NCI-H2029 treated with DMSO at 0.1 percent for 48 hours (cell line): ENCODE measurements at regions not wholly inside any gene's neighbourhood (a gene's known extent, or its start where the extent isn't known, plus 50 kb on each side); places are given as distances from the start of the nearest gene placed in this dataset.

Source experiments
- DNase-seq: peaks from one replicate; lab custom pipeline; 2025; lab: John Stamatoyannopoulos, UW

GRCh38 chr13:22128441-22129408, 457.9 kb downstream of the FGF9 start:
- no peak for DNase-seq

DNA sequence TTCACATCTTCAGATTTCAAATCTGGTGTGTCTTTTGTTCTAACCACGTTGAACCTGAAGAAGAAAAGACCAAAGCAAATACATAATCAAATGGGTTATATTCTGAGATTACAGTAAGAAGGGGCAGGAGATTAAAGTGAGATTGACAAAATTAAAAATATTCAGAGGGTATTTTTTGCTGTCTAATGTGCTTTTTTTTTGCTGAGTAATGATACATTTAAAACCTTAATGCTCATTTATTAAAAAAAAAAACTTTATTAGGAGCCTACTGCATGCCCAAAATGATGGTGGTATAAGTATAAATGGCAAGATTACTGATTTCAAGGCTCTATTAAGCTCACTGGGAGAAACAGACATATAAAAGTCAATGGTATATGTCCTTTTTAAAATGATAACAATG, 459.4 kb downstream of the FGF9 start:
- no peak for DNase-seq

DNA sequence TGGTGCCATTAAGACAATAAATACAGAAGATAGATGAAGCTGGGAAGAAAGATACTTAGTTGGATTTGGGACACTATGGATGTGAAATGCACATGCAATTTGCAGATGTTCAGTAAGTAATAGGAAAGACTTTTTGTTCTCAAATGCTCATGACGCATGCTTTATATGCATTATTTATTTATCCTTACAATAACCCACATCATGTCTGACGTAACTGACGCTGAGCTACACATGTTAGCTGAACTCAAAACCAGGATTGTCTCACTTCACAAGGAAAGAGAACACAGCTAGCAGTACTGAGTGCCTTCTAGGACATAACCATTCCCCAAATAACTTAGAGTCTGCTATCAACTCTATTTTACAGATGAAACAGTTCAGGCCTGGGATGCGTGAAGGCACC, 463.4 kb downstream of the FGF9 start:
- no peak for DNase-seq

DNA sequence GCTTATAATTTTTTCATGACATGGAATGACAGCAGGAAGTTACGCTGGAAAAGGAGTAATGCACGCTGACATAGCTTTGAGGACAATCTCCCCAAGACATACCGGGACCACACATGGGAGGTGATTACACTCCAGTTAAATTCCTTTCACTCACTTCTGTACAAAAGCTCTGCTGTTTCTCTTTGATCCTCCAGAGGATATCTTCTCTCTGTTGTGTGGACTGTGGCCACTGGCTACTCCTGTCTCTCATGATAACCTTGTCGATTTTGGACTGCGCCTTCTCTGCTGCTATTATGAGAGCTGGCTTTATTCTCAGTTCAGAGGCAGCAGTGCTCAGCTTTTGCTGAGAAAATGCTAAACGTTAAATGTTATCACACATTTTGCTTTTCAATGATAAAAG, 464.6 kb downstream of the FGF9 start:
- no peak for DNase-seq

- no peak for DNase-seq
Measured at GRCh38 chr13:22137361-22138050, 466.6 kb downstream of the FGF9 start.

DNA sequence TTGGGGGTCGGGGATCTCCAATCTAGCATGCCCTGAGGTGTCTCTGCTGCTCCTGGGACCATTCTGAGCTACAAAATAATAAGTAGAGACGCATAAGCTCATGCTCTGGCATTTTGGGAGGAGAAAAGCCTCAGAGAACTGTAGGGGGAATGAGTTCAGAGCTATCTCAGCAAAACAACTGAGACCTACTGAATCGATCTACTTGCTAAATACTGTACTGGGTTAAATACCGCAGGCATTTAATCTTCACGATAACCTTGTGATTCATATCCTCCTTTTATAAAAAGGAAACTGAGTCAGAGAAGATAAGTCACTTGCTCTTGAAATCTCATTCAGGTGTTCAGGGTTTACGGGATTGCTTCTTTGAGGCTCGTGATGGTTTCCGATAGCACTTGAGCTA, 468.1 kb downstream of the FGF9 start:
- no peak for DNase-seq

- DNase-seq = no peak
Measured at GRCh38 chr13:22141716-22142115, 470.8 kb downstream of the FGF9 start.

- no peak for DNase-seq
Measured at GRCh38 chr13:22143671-22144070, 472.8 kb downstream of the FGF9 start.

DNA sequence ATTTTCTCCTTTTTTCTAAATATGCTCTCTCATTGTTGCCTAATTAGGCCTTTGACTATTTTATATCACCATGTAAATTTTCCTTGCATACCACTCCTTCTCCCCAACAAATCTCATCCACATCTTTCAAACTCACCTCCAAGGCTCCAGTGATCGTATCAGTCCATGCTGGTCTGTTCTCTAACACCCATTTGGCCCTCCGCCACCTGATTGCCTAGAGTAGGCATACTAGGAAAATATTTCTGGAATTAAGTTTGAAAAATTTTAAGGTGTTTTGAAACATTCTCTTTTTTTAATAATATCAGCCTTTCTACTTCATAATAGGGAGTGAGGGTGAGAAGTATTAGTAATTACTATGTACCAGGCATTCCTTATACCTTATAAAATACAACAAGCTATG, 473.9 kb downstream of the FGF9 start:
- no peak for DNase-seq

DNA sequence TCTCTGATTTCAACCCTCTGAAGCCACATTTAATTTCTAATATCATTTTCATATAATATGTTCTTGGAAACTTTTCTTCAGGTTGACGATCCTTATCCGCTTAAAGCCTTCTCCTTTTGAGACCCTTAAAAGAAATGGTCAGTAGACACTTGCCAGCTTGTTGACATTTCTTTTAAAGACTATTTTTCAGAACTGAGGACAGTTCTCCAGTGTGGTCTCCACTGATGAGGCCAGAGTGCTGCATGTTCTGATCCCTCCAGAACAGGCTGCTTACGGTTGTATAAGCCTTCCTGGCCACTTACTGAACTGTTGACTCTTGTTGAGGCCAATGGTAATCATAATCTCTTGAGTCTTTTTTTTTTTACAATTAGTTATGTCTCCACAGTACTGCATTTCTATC, 477.3 kb downstream of the FGF9 start:
- no peak for DNase-seq

GRCh38 chr13:22152751-22153150, 481.9 kb downstream of the FGF9 start:
- no peak for DNase-seq

DNA sequence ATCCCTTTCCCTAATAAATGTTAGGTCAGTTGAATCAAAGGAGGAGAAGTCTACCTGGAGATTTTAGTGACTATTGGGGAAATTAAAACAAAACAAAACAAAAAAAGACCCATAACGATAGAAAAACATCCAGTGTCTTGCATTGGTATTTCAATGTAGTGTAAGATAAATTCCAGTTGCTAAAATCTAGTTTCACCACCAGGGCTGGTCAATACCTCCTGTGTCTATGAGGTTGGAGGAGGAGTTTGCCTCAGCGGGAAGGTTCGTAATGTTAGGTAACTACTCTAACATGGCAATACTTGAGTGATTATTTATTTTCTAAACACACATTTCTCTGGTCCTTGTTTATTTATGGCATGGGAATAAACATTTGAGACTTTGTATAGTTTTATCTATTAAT, 483.2 kb downstream of the FGF9 start:
- no peak for DNase-seq

DNA sequence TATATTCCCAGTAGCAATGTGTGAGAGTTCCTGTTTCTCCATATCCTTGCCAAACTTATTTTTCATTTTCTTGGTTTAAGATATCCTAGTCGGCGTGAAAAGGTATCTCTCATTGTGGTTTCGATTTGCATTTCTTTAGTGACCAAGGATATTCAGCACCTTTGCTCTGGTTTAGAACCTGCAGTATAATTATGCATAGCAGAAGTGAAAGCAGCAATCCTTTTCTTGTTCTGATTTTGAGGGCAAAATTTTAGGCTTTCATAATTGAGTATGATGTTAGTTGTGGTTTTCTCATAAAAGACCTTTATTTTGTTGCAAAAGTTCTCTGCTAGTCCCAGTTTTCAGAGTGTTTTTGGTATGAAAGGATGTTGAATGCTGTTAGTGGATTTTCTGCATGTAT, 491.0 kb downstream of the FGF9 start:
- DNase-seq = no peak

GRCh38 chr13:22162889-22163288, 492.0 kb downstream of the FGF9 start:
- DNase-seq = no peak

DNA sequence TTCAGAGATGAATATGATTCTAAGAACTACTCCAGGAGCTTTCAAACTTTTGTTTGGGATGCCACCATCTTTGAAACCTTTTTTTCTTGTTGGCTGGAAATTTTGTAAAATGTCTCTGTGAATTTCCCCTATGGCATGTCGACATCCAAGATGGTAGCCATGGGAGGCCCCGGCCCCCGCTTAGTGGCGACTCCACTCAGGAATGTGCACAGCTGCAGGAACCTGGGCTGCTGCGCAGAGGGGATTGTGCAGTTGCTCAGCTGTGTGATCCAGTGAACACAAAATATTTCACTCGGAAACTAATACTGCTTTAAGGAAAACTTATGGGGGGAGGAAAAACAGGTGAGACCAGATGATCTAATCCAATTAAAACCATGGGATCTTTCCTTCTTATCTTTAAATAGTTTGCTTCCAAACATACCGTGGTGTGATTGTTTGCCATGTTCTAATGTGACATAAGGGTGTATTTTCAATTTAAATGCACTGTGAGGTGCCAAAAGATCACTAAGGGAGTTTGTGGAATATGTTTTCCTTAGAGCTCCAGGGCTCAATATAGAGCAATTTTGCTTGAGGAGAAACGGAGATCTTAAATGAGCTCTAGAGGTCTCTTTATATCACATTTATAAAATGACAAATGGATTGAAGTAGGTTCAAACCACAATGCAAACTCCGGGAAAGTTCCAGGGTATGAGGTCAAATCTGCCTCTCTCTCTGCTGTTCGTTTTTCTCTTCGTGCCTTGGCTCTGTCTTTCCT, 497.7 kb downstream of the FGF9 start:
- DNase-seq = no peak

- no peak for DNase-seq
Measured at GRCh38 chr13:22169473-22169872, 498.6 kb downstream of the FGF9 start.

DNA sequence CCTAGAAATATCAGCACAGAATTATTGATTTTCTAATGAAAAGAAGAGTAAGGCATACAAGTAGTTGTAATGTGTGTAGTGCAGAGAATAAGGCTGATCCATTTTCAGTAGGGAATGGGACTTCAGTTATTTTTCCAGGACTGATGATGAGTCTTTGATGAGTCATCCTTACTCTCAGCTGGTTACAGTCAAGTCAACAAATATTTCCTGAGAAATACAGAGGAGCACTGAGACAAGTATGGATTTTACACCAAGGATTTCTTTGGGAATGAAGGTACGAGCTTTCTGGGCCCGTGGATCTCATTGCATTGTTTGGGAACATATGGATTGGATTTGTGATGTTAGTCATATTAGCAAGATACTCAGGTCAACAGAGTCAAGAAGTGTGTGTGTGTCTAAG, 502.7 kb downstream of the FGF9 start:
- no peak for DNase-seq

DNA sequence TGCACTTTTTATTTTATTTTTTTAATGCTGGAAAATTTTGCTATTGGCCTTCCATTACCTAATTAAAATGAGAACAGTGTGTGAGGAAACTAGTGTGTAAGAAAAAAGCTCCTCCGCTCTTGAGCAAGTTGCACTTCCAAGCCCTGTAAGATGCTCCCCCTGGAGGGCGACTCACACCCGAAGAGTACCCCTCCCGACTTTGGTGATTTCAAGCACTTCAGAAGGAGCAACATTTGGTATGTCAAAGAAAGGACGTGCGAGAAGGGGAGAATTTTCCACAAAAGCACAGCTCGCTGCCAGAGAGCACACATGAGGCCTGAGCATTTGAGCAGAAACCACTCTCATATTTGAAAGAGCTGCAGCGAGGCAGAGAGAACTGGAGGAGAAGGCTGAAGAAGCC, 504.4 kb downstream of the FGF9 start:
- no peak for DNase-seq

- no peak for DNase-seq
Measured at GRCh38 chr13:22175815-22176214, 504.9 kb downstream of the FGF9 start.

- DNase-seq = peak; percentile 13
Measured at GRCh38 chr13:22176968-22177520, 506.2 kb downstream of the FGF9 start.

DNA sequence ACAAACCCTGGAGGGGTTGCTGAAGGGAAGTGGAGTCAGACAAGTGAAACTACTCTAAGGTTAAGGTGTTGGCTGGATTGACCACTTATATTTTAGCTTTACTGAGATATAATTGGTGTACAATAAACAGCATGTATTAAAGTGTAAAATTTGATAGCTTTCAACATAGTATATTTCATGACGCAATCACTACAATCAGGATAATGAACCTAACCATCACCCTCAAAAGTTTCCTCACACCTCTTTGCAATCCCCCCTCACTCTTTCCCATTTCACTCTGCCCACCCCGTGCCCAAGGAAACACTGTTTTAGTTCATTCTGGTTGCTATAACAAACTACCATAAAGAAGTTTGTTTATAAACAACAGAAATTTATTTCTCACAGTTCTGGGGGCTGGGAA, 508.0 kb downstream of the FGF9 start:
- no peak for DNase-seq

GRCh38 chr13:22187329-22187728, 516.5 kb downstream of the FGF9 start:
- DNase-seq = no peak
